Kidney (tissue), 13 donors: ENCODE measurements at regions not wholly inside any gene's neighbourhood (a gene's known extent, or its start where the extent isn't known, plus 50 kb on each side); places are given as distances from the start of the nearest gene placed in this dataset.

Experiments used
- DNase-seq, 5 donors: peaks; one replicate each; pipeline ENCODE4 v3.0.0-alpha.2; 2013 to 2020
- FAIRE-seq: peaks from 2 replicates; lab custom pipeline; 2012; peaks lifted over from hg19 to GRCh38; lab: Jason Lieb, UNC
- H3K27ac ChIP-seq, 2 donors: one replicate each; pipeline ENCODE4 v1.7.0; 2013; ENCODE audit warnings: low read depth in 2 of 2, low read length in 2 of 2, inconsistent platforms in 1 of 2
- H3K27me3 ChIP-seq: one replicate; pipeline ENCODE4 v1.7.1; 2013; ENCODE audit warnings: low read length, inconsistent platforms; ENCODE audit not compliant: control insufficient read depth, insufficient read depth
- H3K36me3 ChIP-seq, 3 donors: one replicate each; pipeline versions ENCODE4 v1.7.0 to v1.7.1; 2013; ENCODE audit warnings: low read length in 3 of 3, control low read depth in 1 of 3, inconsistent platforms in 1 of 3; ENCODE audit not compliant: insufficient read depth in 3 of 3, control insufficient read depth in 2 of 3
- H3K4me1 ChIP-seq, 3 donors: one replicate each; pipeline versions ENCODE4 v1.7.0 to v1.7.1; 2013; ENCODE audit warnings: low read length in 3 of 3, inconsistent platforms in 1 of 3, low read depth in 1 of 3; ENCODE audit not compliant: control insufficient read depth in 2 of 3, insufficient read depth in 2 of 3
- H3K4me3 ChIP-seq, 3 donors: one replicate each; pipeline versions ENCODE4 v1.7.0 to v1.8.1; 2013; ENCODE audit warnings: low read length in 3 of 3, control low read depth in 1 of 3, inconsistent platforms in 1 of 3
- H3K9ac ChIP-seq, 3 donors: one replicate each; pipeline versions ENCODE4 v1.7.0 to v1.7.1; 2013; ENCODE audit warnings: low read length in 3 of 3, control low read depth in 1 of 3, inconsistent platforms in 1 of 3
- H3K9me3 ChIP-seq, 3 donors: one replicate each; pipeline versions ENCODE4 v1.7.0 to v1.7.1; 2013; ENCODE audit warnings: low read length in 3 of 3, control low read depth in 1 of 3, inconsistent platforms in 1 of 3; ENCODE audit not compliant: control insufficient read depth in 2 of 3, insufficient read depth in 1 of 3
- CTCF ChIP-seq: IDR thresholded peaks from 3 replicates; pipeline ENCODE4 v1.5.1; 2012; ENCODE audit warnings: mild to moderate bottlenecking, moderate library complexity, borderline replicate concordance; ENCODE audit not compliant: insufficient read depth; ENCODE audit errors: extremely low read depth
- intact Hi-C: fragments of 100-400 bp; cut with DNase I; formaldehyde crosslinking; loops from one replicate; pipeline ENCODE4 v1.11.1; 2022
- donor health status: control.
- donor health status: control.
- donor health status: control.
- donor health status: control.
- donor health status: control.
- donor health status: DM: yes; HTN: yes; CAD: no.
- donor health status: Normal renal cell carcinoma (clear cell type).

- DNase-seq, result peak in 1 of 5 donors; percentile 35
- no peak overlapping the region for H3K9ac ChIP-seq
- H3K36me3 ChIP-seq, result no peaks in the 10 kb centered on the region
- H3K9me3 ChIP-seq, result no peaks in the 10 kb centered on the region
- no peak for FAIRE-seq
- no peak for TF ChIP-seq CTCF
- no peak overlapping the region for H3K27ac ChIP-seq
- H3K27me3 ChIP-seq, result no peaks in the 10 kb centered on the region
- intact Hi-C loops, result no loop called here
- no peak overlapping the region for H3K4me3 ChIP-seq
- H3K4me1 ChIP-seq, result no peaks in the 10 kb centered on the region
Observed at GRCh38 chr9:108212184-108212583, 643.6 kb downstream of the ACTL7B start.

GRCh38 chr9:108211411-108211955 is 644.3 kb downstream of the ACTL7B start:
- H3K4me1 ChIP-seq, result no peaks in the 10 kb centered on the region
- H3K27ac ChIP-seq, result no peak overlapping the region
- H3K4me3 ChIP-seq, result no peak overlapping the region
- DNase-seq, result no peak
- no peaks in the 10 kb centered on the region for H3K9me3 ChIP-seq
- intact Hi-C loops, result no loop called here
- H3K9ac ChIP-seq, result no peak overlapping the region
- H3K36me3 ChIP-seq, result no peaks in the 10 kb centered on the region
- TF ChIP-seq CTCF, result no peak
- no peak for FAIRE-seq
- H3K27me3 ChIP-seq, result no peaks in the 10 kb centered on the region

- DNase-seq (peak in 1 of 5 donors; percentile 10), FAIRE-seq (no peak)
- no peak overlapping the region for H3K27ac ChIP-seq
- no peaks in the 10 kb centered on the region for H3K9me3 ChIP-seq
- no peaks in the 10 kb centered on the region for H3K36me3 ChIP-seq
- H3K4me1 ChIP-seq, result no peaks in the 10 kb centered on the region
- H3K9ac ChIP-seq, result no peak overlapping the region
- TF ChIP-seq CTCF, result no peak
- intact Hi-C loops, result no loop called here
- no peaks in the 10 kb centered on the region for H3K27me3 ChIP-seq
- no peak overlapping the region for H3K4me3 ChIP-seq
Observed at GRCh38 chr9:108209132-108209685, 646.6 kb downstream of the ACTL7B start.
